GM23338 (cell line): ENCODE measurements at regions not wholly inside any gene's neighbourhood (a gene's known extent, or its start where the extent isn't known, plus 50 kb on each side); places are given as distances from the start of the nearest gene placed in this dataset.

Source experiments
- CREB1 ChIP-seq: fragments of 250-450 bp; sonication (Bioruptor Pico); IDR thresholded peaks from 2 replicates; pipeline ENCODE4 v1.5.0; 2020; ENCODE audit warnings: low read depth, mild to moderate bottlenecking, moderate library complexity
- TF ChIP-seq, protein P1 (sequence below), 2 experiments: fragments of 200-600 bp in 1 of 2; sonication (generic) in 1 of 2; conservative IDR thresholded peaks; 2 replicates each; pipeline versions ENCODE4 v1.5.1 to v1.6.1; 2016 to 2017; ENCODE audit warnings: antibody characterized with exemption in 2 of 2, low read depth in 2 of 2, mild to moderate bottlenecking in 2 of 2, moderate library complexity in 1 of 2

DNA sequence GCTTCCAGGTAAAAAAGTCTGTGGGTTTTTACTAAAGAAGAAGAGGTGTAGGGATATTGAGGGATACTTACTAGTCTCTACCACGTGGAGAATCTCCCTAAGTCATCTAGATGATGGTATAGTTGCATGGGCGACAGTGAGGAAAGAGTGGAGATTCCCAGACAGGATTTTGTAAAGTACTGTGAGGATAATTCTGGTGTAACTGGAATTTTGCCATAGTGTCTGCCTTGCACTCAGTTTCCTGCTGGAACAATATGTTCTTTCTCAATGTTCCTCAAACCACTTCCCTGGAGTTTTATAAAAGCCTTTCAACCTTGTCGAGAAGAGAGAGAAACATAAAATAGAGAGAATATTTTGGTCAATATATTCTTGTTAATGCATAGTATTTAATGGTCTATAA lies 95.1 kb upstream of the WLS start:
- TF ChIP-seq CREB1 (CRISPR knock-in tag) = no peak
- TF ChIP-seq, protein P1, sequence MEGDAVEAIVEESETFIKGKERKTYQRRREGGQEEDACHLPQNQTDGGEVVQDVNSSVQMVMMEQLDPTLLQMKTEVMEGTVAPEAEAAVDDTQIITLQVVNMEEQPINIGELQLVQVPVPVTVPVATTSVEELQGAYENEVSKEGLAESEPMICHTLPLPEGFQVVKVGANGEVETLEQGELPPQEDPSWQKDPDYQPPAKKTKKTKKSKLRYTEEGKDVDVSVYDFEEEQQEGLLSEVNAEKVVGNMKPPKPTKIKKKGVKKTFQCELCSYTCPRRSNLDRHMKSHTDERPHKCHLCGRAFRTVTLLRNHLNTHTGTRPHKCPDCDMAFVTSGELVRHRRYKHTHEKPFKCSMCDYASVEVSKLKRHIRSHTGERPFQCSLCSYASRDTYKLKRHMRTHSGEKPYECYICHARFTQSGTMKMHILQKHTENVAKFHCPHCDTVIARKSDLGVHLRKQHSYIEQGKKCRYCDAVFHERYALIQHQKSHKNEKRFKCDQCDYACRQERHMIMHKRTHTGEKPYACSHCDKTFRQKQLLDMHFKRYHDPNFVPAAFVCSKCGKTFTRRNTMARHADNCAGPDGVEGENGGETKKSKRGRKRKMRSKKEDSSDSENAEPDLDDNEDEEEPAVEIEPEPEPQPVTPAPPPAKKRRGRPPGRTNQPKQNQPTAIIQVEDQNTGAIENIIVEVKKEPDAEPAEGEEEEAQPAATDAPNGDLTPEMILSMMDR (conservative IDR thresholded peaks at IDR 0.05; ENCODE audit: low read depth in 2 of 2) = no peak
